ENCODE measurements at regions not wholly inside any gene's neighbourhood (a gene's known extent, or its start where the extent isn't known, plus 50 kb on each side); places are given as distances from the start of the nearest gene placed in this dataset.

GRCh38 chr10:130329792-130330191 is 193.6 kb downstream of the GLRX3 start:
- ChIA-PET CTCF (no interaction called here), POLR2A (no interaction called here)

DNA sequence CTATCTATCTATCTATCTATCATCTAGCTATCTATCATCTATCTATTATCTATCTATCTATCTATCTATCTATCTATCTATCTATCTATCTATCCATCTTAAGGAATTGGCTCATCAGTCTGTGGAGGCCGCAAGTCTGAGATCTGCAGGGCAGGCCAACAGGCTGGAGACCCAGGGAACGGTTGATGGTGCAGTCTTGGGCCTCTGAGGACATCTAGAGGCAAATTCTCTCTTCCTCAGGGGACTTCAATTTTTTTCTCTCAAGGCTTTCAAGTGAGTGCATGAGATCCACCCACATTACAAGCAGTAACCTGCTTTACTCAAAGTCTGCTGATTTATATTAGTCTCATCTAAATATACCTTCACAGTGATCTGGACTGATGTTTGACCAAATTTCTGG is 197.0 kb downstream of the GLRX3 start:
- WGBS (ENCODE audit: missing lambda C conversion rate), result 3% methylated on average over 2 of the region's 2 CpGs
- TF ChIP-seq NPAS2 (CRISPR knock-in tag; IDR thresholded peaks at IDR 0.05; ENCODE audit: borderline replicate concordance), result no peak
- TF ChIP-seq FOXS1 (CRISPR knock-in tag; IDR thresholded peaks at IDR 0.05), result no peak
- 0 out of 5 replicates have a peak, but pooled peaks of 1 of the 2 experiments have one; percentile 2 for TF ChIP-seq RAD21 (conservative IDR thresholded peaks at IDR 0.05 in 1 of 2, IDR thresholded peaks at IDR 0.05 in 1 of 2)
- TF ChIP-seq JUNB (IDR thresholded peaks at IDR 0.05), result no peak
- no peak for TF ChIP-seq BCL3 (IDR thresholded peaks at IDR 0.05)
- no peak for TF ChIP-seq MAZ (IDR thresholded peaks at IDR 0.05; ENCODE audit: borderline replicate concordance, low read depth, low read length)
- TF ChIP-seq EHMT2 (IDR thresholded peaks at IDR 0.05; ENCODE audit: low read depth), result no peak
- TF ChIP-seq HDAC2 (IDR thresholded peaks at IDR 0.05), result no peak
- TF ChIP-seq, protein P1, sequence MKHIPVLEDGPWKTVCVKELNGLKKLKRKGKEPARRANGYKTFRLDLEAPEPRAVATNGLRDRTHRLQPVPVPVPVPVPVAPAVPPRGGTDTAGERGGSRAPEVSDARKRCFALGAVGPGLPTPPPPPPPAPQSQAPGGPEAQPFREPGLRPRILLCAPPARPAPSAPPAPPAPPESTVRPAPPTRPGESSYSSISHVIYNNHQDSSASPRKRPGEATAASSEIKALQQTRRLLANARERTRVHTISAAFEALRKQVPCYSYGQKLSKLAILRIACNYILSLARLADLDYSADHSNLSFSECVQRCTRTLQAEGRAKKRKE (CRISPR knock-in tag; IDR thresholded peaks at IDR 0.05; ENCODE audit: low read depth), result no peak
- H3K4me1 ChIP-seq, result no peaks in the 10 kb centered on the region
- no peak overlapping the region for H3K27ac ChIP-seq
- ATAC-seq (no peak), DNase-seq (ENCODE audit: low read depth in 1 of 2, low spot score in 1 of 2) (peak in 1 of 2 experiments; percentile 1), FAIRE-seq (no peak)
- no peak overlapping the region for H3K4me2 ChIP-seq
- ChIA-PET POLR2A (no interaction called here), CTCF (no interaction called here)
- H3K4me3 ChIP-seq, result no peak overlapping the region
- H3K9me3 ChIP-seq, result no peaks in the 10 kb centered on the region; the same call in 2 of the 3 replicates

More at GRCh38 chr10:130329792-130330191, 193.6 kb downstream of the GLRX3 start:
- FAIRE-seq, result no peak
- Histone ChIP-seq H3K4me3 (no peak overlapping the region), H3K9me3 (no peaks in the 10 kb centered on the region; the same call in 2 of the 3 replicates), H3K27ac (no peak overlapping the region), H3K4me1 (no peaks in the 10 kb centered on the region), H3K4me2 (no peak overlapping the region)
- no peak for ATAC-seq
- TF ChIP-seq CBX8 (IDR thresholded peaks at IDR 0.05) (no peak), EHMT2 (IDR thresholded peaks at IDR 0.05; ENCODE audit: low read depth) (no peak), USF2 (IDR thresholded peaks at IDR 0.05) (no peak), NFE2L2 (conservative IDR thresholded peaks at IDR 0.05; ENCODE audit: low read length) (no peak), POLR2A (IDR thresholded peaks at IDR 0.05; ENCODE audit: low read length) (no peak), EP300 (IDR thresholded peaks at IDR 0.05) (no peak), RAD21 (conservative IDR thresholded peaks at IDR 0.05 in 1 of 2, IDR thresholded peaks at IDR 0.05 in 1 of 2) (no peak), RNF2 (IDR thresholded peaks at IDR 0.05; ENCODE audit: borderline replicate concordance, low read depth) (no peak), HOXA7 (CRISPR knock-in tag; IDR thresholded peaks at IDR 0.05) (no peak), FOXS1 (CRISPR knock-in tag; IDR thresholded peaks at IDR 0.05) (no peak), RARB (CRISPR knock-in tag; IDR thresholded peaks at IDR 0.05) (no peak)
- TF ChIP-seq, protein P1 (CRISPR knock-in tag; IDR thresholded peaks at IDR 0.05; ENCODE audit: low read depth), result no peak
- DNase-seq (ENCODE audit: low read depth in 1 of 2, low spot score in 1 of 2), result no peak
- 26% methylated on average over 6 of the region's 6 CpGs for WGBS (ENCODE audit: missing lambda C conversion rate)

DNA sequence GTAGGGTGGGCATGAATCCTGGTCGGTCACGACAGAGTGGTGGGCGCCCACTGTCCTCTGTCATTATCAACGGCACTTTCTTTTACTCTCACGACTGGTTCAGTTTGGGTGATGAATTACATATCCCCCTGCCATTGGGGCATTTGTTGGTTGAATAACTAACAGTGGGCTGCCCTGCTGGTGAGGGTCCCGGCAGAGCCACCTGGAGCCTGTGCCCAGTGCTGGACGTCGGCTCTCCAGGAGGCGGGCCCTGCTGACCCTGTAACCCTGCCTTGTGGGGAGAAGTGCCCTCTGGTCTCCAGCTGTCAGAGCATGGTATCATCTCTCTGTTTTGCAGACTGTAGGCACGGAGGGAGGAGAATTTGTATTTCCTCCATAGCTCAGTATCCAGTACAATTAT is 199.1 kb downstream of the GLRX3 start:
- ChIA-PET CTCF (no interaction called here), POLR2A (no interaction called here)
- WGBS (ENCODE audit: missing lambda C conversion rate), result 37% methylated on average over 10 of the region's 10 CpGs
- ATAC-seq (no peak), DNase-seq (ENCODE audit: low read depth in 1 of 2, low spot score in 1 of 2) (no peak), FAIRE-seq (no peak)
- Histone ChIP-seq H3K27ac (no peak overlapping the region), H3K4me1 (no peaks in the 10 kb centered on the region), H3K9me3 (no peaks in the 10 kb centered on the region; the same call in 2 of the 3 replicates), H3K4me3 (no peak overlapping the region), H3K4me2 (no peak overlapping the region)
- TF ChIP-seq CBX2 (IDR thresholded peaks at IDR 0.05; ENCODE audit: borderline replicate concordance, low read depth) (no peak), POLR2AphosphoS2 (conservative IDR thresholded peaks at IDR 0.05; ENCODE audit: low read length) (no peak), RCOR1 (IDR thresholded peaks at IDR 0.05; ENCODE audit: low read depth, low read length) (no peak), FOXS1 (CRISPR knock-in tag; IDR thresholded peaks at IDR 0.05) (no peak), BHLHE40 (IDR thresholded peaks at IDR 0.05; ENCODE audit: low read depth, low read length) (no peak), EHF (CRISPR knock-in tag; IDR thresholded peaks at IDR 0.05) (no peak), CTCF (IDR thresholded peaks at IDR 0.05) (no peak), SMC3 (IDR thresholded peaks at IDR 0.05) (no peak)
- TF ChIP-seq, protein P1 (CRISPR knock-in tag; IDR thresholded peaks at IDR 0.05; ENCODE audit: low read depth), result no peak

All from A549 (cell line).